Ovary (tissue), 7 donors: ENCODE measurements at regions not wholly inside any gene's neighbourhood (a gene's known extent, or its start where the extent isn't known, plus 50 kb on each side); places are given as distances from the start of the nearest gene placed in this dataset.

Experiments used
- DNase-seq, 5 donors: peaks; one replicate each; pipeline ENCODE4 v3.0.0-alpha.2; 2019 to 2020
- H3K27ac ChIP-seq, 2 donors: fragments of 200-600 bp; one replicate each; pipeline versions ENCODE4 v1.5.1 to v1.8.0; 2019 to 2022
- H3K27me3 ChIP-seq: fragments of 200-600 bp; one replicate; pipeline ENCODE4 v1.8.0; 2022
- H3K36me3 ChIP-seq: fragments of 200-600 bp; sonication (generic); one replicate; pipeline ENCODE4 v1.5.1; 2019
- H3K4me1 ChIP-seq: one replicate; pipeline ENCODE4 v1.8.1; 2013; ENCODE audit warnings: mild to moderate bottlenecking, moderate library complexity; ENCODE audit not compliant: insufficient read depth
- H3K4me3 ChIP-seq: fragments of 200-600 bp; sonication (generic); one replicate; pipeline ENCODE4 v1.5.1; 2017
- H3K9me3 ChIP-seq, 2 donors: fragments of 200-600 bp in 1 of 2; sonication (generic) in 1 of 2; one replicate each; pipeline versions ENCODE4 v1.5.1 to v1.8.1; 2013 to 2019; ENCODE audit warnings: mild to moderate bottlenecking in 1 of 2, moderate library complexity in 1 of 2
- CTCF ChIP-seq, 3 donors: fragments of 450-650 bp in 2 of 3; fragments of 200-600 bp in 1 of 3; IDR thresholded peaks; one replicate each; pipeline versions ENCODE4 v1.5.1 to v1.8.0; 2016 to 2022; ENCODE audit warnings: antibody characterized with exemption in 3 of 3, mild to moderate bottlenecking in 1 of 3
- EP300 ChIP-seq: sonication (generic); formaldehyde crosslinking; IDR thresholded peaks from one replicate; pipeline ENCODE4 v1.6.1; 2017; ENCODE audit warnings: antibody characterized with exemption
- POLR2A ChIP-seq: fragments of 450-650 bp; IDR thresholded peaks from one replicate; pipeline ENCODE4 v1.6.1; 2017; ENCODE audit warnings: antibody characterized with exemption, mild to moderate bottlenecking, moderate library complexity
- WGBS, 3 donors: extraction: QIAGEN DNeasy Blood & Tissue Kit in 1 of 3; methylation state at CpG; one replicate each; pipeline versions ENCODE4 v1.1.5 to v1.1.7; 2013 to 2017; 5-methylcytosine and 5-hydroxymethylcytosine counted together
- intact Hi-C, 4 donors: fragments of 100-400 bp; cut with DNase I; formaldehyde crosslinking; loops; one replicate each; pipeline versions ENCODE4 v1.11.0 to v1.15.1; 2022 to 2023
- donor health status: DM: no; HTN: no; CAD: no; lungs with moderate emphysema.
- donor health status: DM: no; HTN: no; CAD: no.
- donor health status: Bipolar disorder and iron deficiency.
- donor health status: DM: no; HTN: no; CAD: no.
- donor health status: DM: yes; HTN: yes; CAD: no.

GRCh38 chr7:118689403-118689802, 464.9 kb downstream of the ANKRD7 start:
- H3K36me3 ChIP-seq = no peaks in the 10 kb centered on the region
- no peaks in the 10 kb centered on the region for H3K27me3 ChIP-seq
- no peak overlapping the region for H3K27ac ChIP-seq
- no peak for DNase-seq
- no peaks in the 10 kb centered on the region for H3K9me3 ChIP-seq
- no peak overlapping the region for H3K4me3 ChIP-seq
- H3K4me1 ChIP-seq = no peaks in the 10 kb centered on the region
- 94 to 95% (median 94%) methylated on average over 18 of the region's 18 CpGs for WGBS, 3 donors
- TF ChIP-seq EP300 (no peak), CTCF (IDR thresholded peaks at IDR 0.05) (no peak), POLR2A (no peak)
- intact Hi-C loops = no loop called here

GRCh38 chr7:118696879-118697278, 472.4 kb downstream of the ANKRD7 start:
- no peak overlapping the region for H3K4me3 ChIP-seq
- no peak for TF ChIP-seq EP300
- TF ChIP-seq POLR2A = no peak
- no peak for TF ChIP-seq CTCF (IDR thresholded peaks at IDR 0.05)
- intact Hi-C loops = no loop called here
- 87 to 92% (median 89%) methylated on average over 2 of the region's 2 CpGs for WGBS, 3 donors
- DNase-seq = no peak
- H3K36me3 ChIP-seq = no peaks in the 10 kb centered on the region
- no peak overlapping the region for H3K27ac ChIP-seq
- no peaks in the 10 kb centered on the region for H3K27me3 ChIP-seq
- no peaks in the 10 kb centered on the region for H3K9me3 ChIP-seq
- H3K4me1 ChIP-seq = no peaks in the 10 kb centered on the region

DNA sequence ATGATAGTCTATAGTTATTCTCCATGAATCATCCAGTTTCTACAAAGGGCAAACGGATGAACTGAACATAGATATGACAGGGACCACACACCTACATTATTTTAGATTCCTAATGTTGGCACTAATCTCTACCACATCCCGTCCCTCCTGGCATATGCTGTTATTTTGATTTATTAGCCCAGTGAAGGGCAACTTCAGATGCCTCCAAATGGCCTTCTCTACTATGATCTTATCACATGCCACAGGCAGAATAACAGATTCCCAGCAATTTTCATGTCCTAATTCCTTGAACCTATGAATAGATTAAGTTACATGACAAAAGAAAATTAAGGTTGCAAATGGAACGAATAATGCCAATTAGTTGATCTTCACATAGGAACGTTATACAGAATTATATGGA, 474.7 kb downstream of the ANKRD7 start:
- Histone ChIP-seq H3K9me3 (no peaks in the 10 kb centered on the region), H3K27me3 (no peaks in the 10 kb centered on the region), H3K36me3 (no peaks in the 10 kb centered on the region), H3K27ac (no peak overlapping the region), H3K4me1 (no peaks in the 10 kb centered on the region), H3K4me3 (no peak overlapping the region)
- intact Hi-C loops = no loop called here
- no peak for DNase-seq
- TF ChIP-seq POLR2A (no peak), CTCF (IDR thresholded peaks at IDR 0.05) (no peak), EP300 (no peak)
- WGBS, 3 donors = 68 to 76% (median 68%) methylated on average over 4 of the region's 4 CpGs

DNA sequence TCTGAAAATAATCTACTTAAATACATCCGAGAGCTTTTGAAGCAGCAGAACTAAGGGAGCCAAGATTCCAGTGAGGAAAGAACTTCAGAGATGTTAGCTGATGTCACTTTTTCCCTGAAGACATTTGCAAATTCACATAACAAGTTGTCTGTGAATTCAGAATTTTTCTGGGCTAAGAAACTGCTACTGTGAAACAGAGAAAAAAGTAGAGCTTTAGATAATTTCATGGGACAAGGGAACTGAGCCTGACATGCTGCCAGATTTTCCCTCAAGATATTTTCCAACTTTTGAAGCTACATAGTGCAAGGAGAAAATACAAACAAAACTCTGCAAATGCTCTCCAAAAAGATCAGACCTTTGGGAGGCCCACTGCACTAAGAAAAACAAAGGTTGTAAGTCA, 484.2 kb downstream of the ANKRD7 start:
- Histone ChIP-seq H3K9me3 (no peaks in the 10 kb centered on the region), H3K4me1 (no peaks in the 10 kb centered on the region), H3K4me3 (no peak overlapping the region), H3K27ac (no peak overlapping the region), H3K36me3 (no peaks in the 10 kb centered on the region), H3K27me3 (no peaks in the 10 kb centered on the region)
- 34 to 47% (median 43%) methylated on average over 1 of the region's 1 CpG for WGBS, 3 donors
- DNase-seq = no peak
- intact Hi-C loops = no loop called here
- no peak for TF ChIP-seq POLR2A
- TF ChIP-seq CTCF (IDR thresholded peaks at IDR 0.05) = no peak
- no peak for TF ChIP-seq EP300

DNA sequence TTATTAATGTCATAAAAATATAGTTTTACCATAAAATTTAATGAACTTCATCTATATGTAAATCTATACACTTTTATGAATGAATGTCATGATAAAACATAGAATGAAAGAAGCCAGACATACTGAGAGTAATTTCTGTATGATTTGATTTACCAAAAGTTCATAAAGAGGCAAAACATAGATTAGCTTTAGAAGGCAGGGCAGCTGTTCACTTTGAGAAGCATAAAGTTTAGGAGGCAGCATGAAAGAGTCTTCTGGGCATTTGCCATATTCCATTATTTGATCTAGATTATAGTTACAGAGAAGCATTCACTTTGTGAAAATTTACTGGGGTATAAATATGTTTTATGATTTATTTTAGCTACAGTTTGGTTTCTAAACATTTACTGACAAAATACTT, 487.2 kb downstream of the ANKRD7 start:
- no peak for TF ChIP-seq EP300
- TF ChIP-seq CTCF (IDR thresholded peaks at IDR 0.05) = no peak
- no peak for TF ChIP-seq POLR2A
- intact Hi-C loops = no loop called here
- DNase-seq = no peak

More for the DNA sequence above, 487.2 kb downstream of the ANKRD7 start:
- no peaks in the 10 kb centered on the region for H3K36me3 ChIP-seq
- H3K27ac ChIP-seq = no peak overlapping the region
- H3K4me3 ChIP-seq = no peak overlapping the region
- no peaks in the 10 kb centered on the region for H3K9me3 ChIP-seq
- H3K27me3 ChIP-seq = no peaks in the 10 kb centered on the region
- H3K4me1 ChIP-seq = no peaks in the 10 kb centered on the region
